HCT116 (cell line): ENCODE measurements at regions not wholly inside any gene's neighbourhood (a gene's known extent, or its start where the extent isn't known, plus 50 kb on each side); places are given as distances from the start of the nearest gene placed in this dataset.

Experiments
- ATAC-seq: fragments of 200-7000 bp; cut with Tn5 transposase; 2 replicates; pipeline ENCODE4 v1.9.1; 2020; ENCODE audit warnings: mild to moderate bottlenecking, moderate library complexity
- BruUV-seq: library from RNA; stranded (reverse); fragments of 400-500 nt; replicated peaks from 2 replicates; lab custom pipeline; 2021; lab: Mats Ljungman, UMichigan
- CTCF ChIA-PET: fragments of 300-600 bp; sonication (Branson Sonifier 250); formaldehyde crosslinking; loops from one replicate; lab custom pipeline; 2021; ENCODE audit warnings: antibody characterized with exemption; lab: Charles Lee
- POLR2A ChIA-PET: fragments of 300-600, 350-600 bp; sonication (Branson Sonifier 250); formaldehyde crosslinking; loops from one replicate; lab custom pipeline; 2021; ENCODE audit warnings: antibody characterized with exemption; lab: Charles Lee
- RAD21 ChIA-PET, 2 experiments: fragments of 300-600 bp; sonication (Branson Sonifier 250); formaldehyde crosslinking; loops; one replicate each; lab custom pipeline; 2023; ENCODE audit warnings: low total read pairs in 2 of 2; ENCODE audit not compliant: uncharacterized antibody in 2 of 2, unreplicated experiment in 2 of 2, low non-redundant PET in 1 of 2; lab: Charles Lee
- DNase-seq: peaks from one replicate; pipeline ENCODE4 v3.0.0-alpha.2; 2010; ENCODE audit warnings: low read depth, low spot score
- H2AFZ ChIP-seq: fragments of 200-600 bp; shearing (Covaris generic), sonication (generic); 2 replicates; pipeline ENCODE4 v1.6.1; 2017; ENCODE audit warnings: low read depth, mixed run types, mixed read lengths, antibody characterized with exemption, low read length; ENCODE audit not compliant: poor library complexity, severe bottlenecking
- H3K27ac ChIP-seq: 2 replicates; pipeline ENCODE4 v1.5.1; 2012; ENCODE audit warnings: low read depth, low read length
- H3K27me3 ChIP-seq: fragments of 200-600 bp; sonication (generic); 2 replicates; pipeline ENCODE4 v1.6.1; 2016; ENCODE audit warnings: mixed run types, low read length, mixed read lengths; ENCODE audit not compliant: insufficient read depth
- H3K36me3 ChIP-seq, 2 experiments: fragments of 200-500 bp in 1 of 2; fragments of 200-600 bp in 1 of 2; sonication (Bioruptor generic) in 1 of 2; sonication (generic) in 1 of 2; 2 replicates each; pipeline versions ENCODE4 v1.5.1 to v1.6.1; 2014 to 2016; ENCODE audit warnings: low read length in 2 of 2, inconsistent platforms in 1 of 2, mixed read lengths in 1 of 2, mixed run types in 1 of 2; ENCODE audit not compliant: insufficient read depth in 2 of 2, control insufficient read depth in 1 of 2
- H3K4me1 ChIP-seq, 2 experiments: fragments of 200-600 bp in 1 of 2; sonication (generic) in 1 of 2; 2 replicates each; pipeline versions ENCODE4 v1.5.1 to v1.6.1; 2012 to 2017; ENCODE audit warnings: low read length in 2 of 2, inconsistent platforms in 1 of 2, mild to moderate bottlenecking in 1 of 2, mixed read lengths in 1 of 2, mixed run types in 1 of 2, moderate library complexity in 1 of 2; ENCODE audit not compliant: insufficient read depth in 2 of 2, control insufficient read depth in 1 of 2
- H3K4me2 ChIP-seq: fragments of 200-600 bp; sonication (generic); 2 replicates; pipeline ENCODE4 v1.6.1; 2017; ENCODE audit warnings: mixed run types, low read length, mixed read lengths
- H3K4me3 ChIP-seq, 2 experiments: fragments of 200-600 bp in 1 of 2; sonication (generic) in 1 of 2; replicated peaks in 1 of 2; 2 replicates each; pipeline ENCODE4 v1.5.1; 2011 to 2016; ENCODE audit warnings: low read length in 2 of 2, control low read depth in 1 of 2, low read depth in 1 of 2, mild to moderate bottlenecking in 1 of 2, mixed read lengths in 1 of 2, mixed run types in 1 of 2
- H3K79me2 ChIP-seq: fragments of 200-600 bp; sonication (generic); 2 replicates; pipeline ENCODE4 v1.6.1; 2017; ENCODE audit warnings: mild to moderate bottlenecking, mixed run types, low read length, moderate library complexity, mixed read lengths; ENCODE audit not compliant: insufficient read depth
- H3K9ac ChIP-seq: fragments of 200-600 bp; sonication (generic); 2 replicates; pipeline ENCODE4 v1.6.1; 2016; ENCODE audit warnings: low read length, mixed read lengths
- H3K9me2 ChIP-seq: fragments of 200-600 bp; sonication (generic), shearing (Covaris generic); 2 replicates; pipeline ENCODE4 v1.6.1; 2017; ENCODE audit warnings: mixed run types, mild to moderate bottlenecking, moderate library complexity; ENCODE audit not compliant: insufficient read depth
- H3K9me3 ChIP-seq, 2 experiments: fragments of 200-500 bp in 1 of 2; fragments of 200-600 bp in 1 of 2; sonication (Bioruptor generic) in 1 of 2; sonication (generic) in 1 of 2; 2 replicates each; pipeline ENCODE4 v1.6.1; 2014 to 2017; ENCODE audit warnings: low read length in 2 of 2, mixed read lengths in 2 of 2, inconsistent platforms in 1 of 2, low read depth in 1 of 2, mild to moderate bottlenecking in 1 of 2, mixed run types in 1 of 2, moderate library complexity in 1 of 2; ENCODE audit not compliant: control insufficient read depth in 1 of 2, insufficient read depth in 1 of 2
- H4K20me1 ChIP-seq: fragments of 200-600 bp; sonication (generic), shearing (Covaris generic); 2 replicates; pipeline ENCODE4 v1.6.1; 2017; ENCODE audit warnings: mixed run types, mild to moderate bottlenecking, moderate library complexity; ENCODE audit not compliant: insufficient read depth
- EGR1 ChIP-seq: IDR thresholded peaks from 2 replicates; pipeline ENCODE4 v1.6.1; 2012; ENCODE audit warnings: low read depth
- ELF1 ChIP-seq: IDR thresholded peaks from 2 replicates; pipeline ENCODE4 v1.6.1; 2012; ENCODE audit warnings: low read depth, borderline replicate concordance
- EZH2 ChIP-seq: fragments of 200-600 bp; sonication (generic); IDR thresholded peaks from 2 replicates; pipeline ENCODE4 v1.6.1; 2017; ENCODE audit warnings: antibody characterized with exemption, mixed run types
- EZH2phosphoT487 ChIP-seq: fragments of 200-600 bp; IDR thresholded peaks from 2 replicates; pipeline ENCODE4 v1.6.1; 2018; ENCODE audit warnings: antibody characterized with exemption, borderline replicate concordance
- FOSL1 ChIP-seq: IDR thresholded peaks from 2 replicates; pipeline ENCODE4 v1.6.1; 2012; ENCODE audit warnings: low read depth
- POLR2A ChIP-seq: IDR thresholded peaks from 2 replicates; pipeline ENCODE4 v1.7.0; 2011; ENCODE audit warnings: borderline replicate concordance; ENCODE audit not compliant: insufficient read depth, insufficient read length; ENCODE audit errors: extremely low read depth
- SIN3A ChIP-seq: IDR thresholded peaks from 2 replicates; pipeline ENCODE4 v1.6.1; 2012; ENCODE audit warnings: low read depth
- SP1 ChIP-seq: IDR thresholded peaks from 2 replicates; pipeline ENCODE4 v1.6.1; 2012; ENCODE audit warnings: low read depth
- TCF7L2 ChIP-seq: IDR thresholded peaks from 2 replicates; pipeline ENCODE4 v1.7.0; 2011; ENCODE audit warnings: borderline replicate concordance, inconsistent platforms; ENCODE audit not compliant: insufficient read depth, insufficient read length; ENCODE audit errors: extremely low read depth
- YY1 ChIP-seq: IDR thresholded peaks from 2 replicates; pipeline ENCODE4 v1.6.1; 2011; ENCODE audit warnings: low read length, low read depth, moderate library complexity, mild to moderate bottlenecking; ENCODE audit not compliant: insufficient replicate concordance; ENCODE audit errors: extremely low read depth
- ZBTB33 ChIP-seq: IDR thresholded peaks from 2 replicates; pipeline ENCODE4 v1.6.1; 2011; ENCODE audit warnings: mild to moderate bottlenecking, low read length, moderate library complexity; ENCODE audit not compliant: insufficient replicate concordance; ENCODE audit errors: extremely low read depth
- ZFX ChIP-seq: fragments of 450-650 bp; IDR thresholded peaks from 2 replicates; pipeline ENCODE4 v1.6.1; 2017
- intact Hi-C: fragments of 100-400 bp; cut with micrococcal nuclease; formaldehyde crosslinking; loops from 2 replicates; pipeline ENCODE4 v1.10.0; 2022
- TF ChIP-seq, protein P1 (sequence below): IDR thresholded peaks from 2 replicates; pipeline ENCODE4 v1.6.1; 2012; ENCODE audit warnings: low read depth
- TF ChIP-seq, protein P2 (sequence below): IDR thresholded peaks from 2 replicates; pipeline ENCODE4 v1.6.1; 2012

DNA sequence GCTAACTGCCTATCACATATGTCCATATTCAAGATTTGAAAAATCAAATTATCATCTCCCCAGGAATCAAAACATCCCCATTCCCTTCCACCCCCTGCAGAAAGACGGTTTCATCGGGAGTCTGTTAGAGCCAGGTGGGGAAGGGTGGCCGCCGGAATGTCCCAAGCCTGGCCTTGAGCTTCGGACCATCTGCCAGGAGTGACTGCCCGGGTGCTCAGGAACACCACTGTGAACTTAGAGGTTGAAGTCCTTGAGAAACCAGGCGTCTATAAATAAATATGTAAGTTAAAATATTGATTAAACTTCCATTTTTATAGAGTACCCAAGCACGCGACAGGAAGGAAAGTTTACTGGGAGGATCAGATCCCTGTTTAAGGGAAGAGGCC is 250.8 kb downstream of the DLL1 start:
- ChIA-PET POLR2A (no interaction called here), CTCF (no interaction called here), RAD21 (no interaction called here)
- no peaks in the 10 kb centered on the region for H4K20me1 ChIP-seq
- no peaks in the 10 kb centered on the region for H3K36me3 ChIP-seq
- ATAC-seq: no peak
- H3K9me2 ChIP-seq: no peaks in the 10 kb centered on the region
- no peak overlapping the region for H3K27ac ChIP-seq
- H3K4me3 ChIP-seq: no peak overlapping the region
- H2AFZ ChIP-seq: no peak overlapping the region
- no peaks in the 10 kb centered on the region for H3K79me2 ChIP-seq
- H3K9me3 ChIP-seq: no peaks in the 10 kb centered on the region
- H3K27me3 ChIP-seq: no peaks in the 10 kb centered on the region
- H3K4me2 ChIP-seq: no peak overlapping the region
- no TSS peak for BruUV-seq
- H3K9ac ChIP-seq: no peak overlapping the region
- DNase-seq: no peak
- peaks cover 0 to 14% of the 10 kb centered on the region in 2 experiments; a peak in 2 of 4 replicates for H3K4me1 ChIP-seq
- TF ChIP-seq SIN3A: no peak
- no peak for TF ChIP-seq SP1
- no peak for TF ChIP-seq ZBTB33
- TF ChIP-seq EGR1: no peak
- no peak for TF ChIP-seq YY1
- TF ChIP-seq TCF7L2: no peak
- TF ChIP-seq EZH2phosphoT487: no peak
- no peak for TF ChIP-seq ZFX
- TF ChIP-seq POLR2A: no peak
- TF ChIP-seq EZH2: no peak
- TF ChIP-seq, protein P1, sequence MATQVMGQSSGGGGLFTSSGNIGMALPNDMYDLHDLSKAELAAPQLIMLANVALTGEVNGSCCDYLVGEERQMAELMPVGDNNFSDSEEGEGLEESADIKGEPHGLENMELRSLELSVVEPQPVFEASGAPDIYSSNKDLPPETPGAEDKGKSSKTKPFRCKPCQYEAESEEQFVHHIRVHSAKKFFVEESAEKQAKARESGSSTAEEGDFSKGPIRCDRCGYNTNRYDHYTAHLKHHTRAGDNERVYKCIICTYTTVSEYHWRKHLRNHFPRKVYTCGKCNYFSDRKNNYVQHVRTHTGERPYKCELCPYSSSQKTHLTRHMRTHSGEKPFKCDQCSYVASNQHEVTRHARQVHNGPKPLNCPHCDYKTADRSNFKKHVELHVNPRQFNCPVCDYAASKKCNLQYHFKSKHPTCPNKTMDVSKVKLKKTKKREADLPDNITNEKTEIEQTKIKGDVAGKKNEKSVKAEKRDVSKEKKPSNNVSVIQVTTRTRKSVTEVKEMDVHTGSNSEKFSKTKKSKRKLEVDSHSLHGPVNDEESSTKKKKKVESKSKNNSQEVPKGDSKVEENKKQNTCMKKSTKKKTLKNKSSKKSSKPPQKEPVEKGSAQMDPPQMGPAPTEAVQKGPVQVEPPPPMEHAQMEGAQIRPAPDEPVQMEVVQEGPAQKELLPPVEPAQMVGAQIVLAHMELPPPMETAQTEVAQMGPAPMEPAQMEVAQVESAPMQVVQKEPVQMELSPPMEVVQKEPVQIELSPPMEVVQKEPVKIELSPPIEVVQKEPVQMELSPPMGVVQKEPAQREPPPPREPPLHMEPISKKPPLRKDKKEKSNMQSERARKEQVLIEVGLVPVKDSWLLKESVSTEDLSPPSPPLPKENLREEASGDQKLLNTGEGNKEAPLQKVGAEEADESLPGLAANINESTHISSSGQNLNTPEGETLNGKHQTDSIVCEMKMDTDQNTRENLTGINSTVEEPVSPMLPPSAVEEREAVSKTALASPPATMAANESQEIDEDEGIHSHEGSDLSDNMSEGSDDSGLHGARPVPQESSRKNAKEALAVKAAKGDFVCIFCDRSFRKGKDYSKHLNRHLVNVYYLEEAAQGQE: no peak
- TF ChIP-seq, protein P2, sequence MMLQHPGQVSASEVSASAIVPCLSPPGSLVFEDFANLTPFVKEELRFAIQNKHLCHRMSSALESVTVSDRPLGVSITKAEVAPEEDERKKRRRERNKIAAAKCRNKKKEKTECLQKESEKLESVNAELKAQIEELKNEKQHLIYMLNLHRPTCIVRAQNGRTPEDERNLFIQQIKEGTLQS: no peak
- TF ChIP-seq FOSL1: no peak
- no peak for TF ChIP-seq ELF1
- TF ChIP-seq, all 23 proteins: peak for 0
- intact Hi-C loops: no loop called here
